ENCODE measurements at regions not wholly inside any gene's neighbourhood (a gene's known extent, or its start where the extent isn't known, plus 50 kb on each side); places are given as distances from the start of the nearest gene placed in this dataset.

- TF ChIP-seq CTCF (IDR thresholded peaks at IDR 0.05), result no peak
- TF ChIP-seq POLR2A (IDR thresholded peaks at IDR 0.05), result no peak
Observed at GRCh38 chr18:34039611-34040010, 185.1 kb downstream of the NOL4 start.
